ENCODE measurements at regions not wholly inside any gene's neighbourhood (a gene's known extent, or its start where the extent isn't known, plus 50 kb on each side); places are given as distances from the start of the nearest gene placed in this dataset.

DNA sequence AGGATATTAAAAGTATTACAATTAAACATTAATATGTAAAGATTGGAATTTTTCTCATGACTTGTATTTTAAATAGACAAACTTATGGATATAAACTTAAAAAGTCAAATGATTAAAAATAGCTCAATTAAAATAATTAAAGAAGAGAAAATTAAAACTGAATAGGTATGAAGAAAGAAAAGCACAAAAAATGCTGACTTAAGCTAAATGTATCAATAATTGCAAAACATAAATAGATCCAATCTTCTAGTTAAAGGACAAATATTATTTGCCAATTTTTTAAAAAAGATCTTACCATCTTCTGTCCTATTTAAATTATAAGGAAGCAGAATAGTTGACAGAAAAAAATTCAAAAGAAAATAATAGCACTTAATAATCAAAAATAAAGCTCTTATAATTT lies 646.3 kb upstream of the ANKRD30A start:
- intact Hi-C loops (cut with micrococcal nuclease) = no loop called here

More for the DNA sequence above, 646.3 kb upstream of the ANKRD30A start:
- no peak overlapping the region for H3K4me3 ChIP-seq (replicated peaks in 1 of 2; ENCODE audit: low read depth in 1 of 2, low read length in 2 of 2)
- H3K27ac ChIP-seq (ENCODE audit: low read depth, low read length) = no peak overlapping the region
- DNase-seq (ENCODE audit: low read depth, low spot score) (no peak), ATAC-seq (no peak)
- H3K4me2 ChIP-seq (ENCODE audit: low read length) = no peak overlapping the region
- no peaks in the 10 kb centered on the region for H3K27me3 ChIP-seq (ENCODE audit: insufficient read depth, low read length)
- H3K4me1 ChIP-seq (ENCODE audit: control insufficient read depth in 1 of 2, insufficient read depth in 2 of 2, low read length in 2 of 2) = no peaks in the 10 kb centered on the region
- no peak overlapping the region for H2AFZ ChIP-seq (ENCODE audit: low read depth, low read length, poor library complexity, severe bottlenecking)
- no peaks in the 10 kb centered on the region for H3K36me3 ChIP-seq (ENCODE audit: control insufficient read depth in 1 of 2, insufficient read depth in 2 of 2, low read length in 2 of 2)
- BruUV-seq (replicated peaks) = no TSS peak
- H3K9ac ChIP-seq (ENCODE audit: low read length) = no peak overlapping the region
- ChIA-PET POLR2A (no interaction called here), RAD21 (ENCODE audit: low non-redundant PET in 1 of 2, low total read pairs in 2 of 2, uncharacterized antibody in 2 of 2, unreplicated experiment in 2 of 2) (no interaction called here), CTCF (no interaction called here)
- no peaks in the 10 kb centered on the region for H4K20me1 ChIP-seq (ENCODE audit: insufficient read depth)
- H3K9me2 ChIP-seq (ENCODE audit: insufficient read depth) = no peaks in the 10 kb centered on the region
- peaks cover 0 to 4% of the 10 kb centered on the region in 2 experiments; a peak in 1 of 4 replicates for H3K9me3 ChIP-seq (ENCODE audit: control insufficient read depth in 1 of 2, insufficient read depth in 1 of 2, low read depth in 1 of 2, low read length in 2 of 2)
- TF ChIP-seq SRF (IDR thresholded peaks at IDR 0.05; ENCODE audit: low read depth) (no peak), FOSL1 (IDR thresholded peaks at IDR 0.05; ENCODE audit: low read depth) (no peak), TCF7L2 (IDR thresholded peaks at IDR 0.05; ENCODE audit: borderline replicate concordance, extremely low read depth, insufficient read depth, insufficient read length) (no peak), POLR2A (IDR thresholded peaks at IDR 0.05; ENCODE audit: borderline replicate concordance, extremely low read depth, insufficient read depth, insufficient read length) (no peak), SP1 (IDR thresholded peaks at IDR 0.05; ENCODE audit: low read depth) (no peak), JUND (IDR thresholded peaks at IDR 0.05) (no peak), CEBPB (IDR thresholded peaks at IDR 0.05; ENCODE audit: low read depth) (no peak), YY1 (IDR thresholded peaks at IDR 0.05; ENCODE audit: extremely low read depth, insufficient replicate concordance, low read depth, low read length) (no peak), ELF1 (IDR thresholded peaks at IDR 0.05; ENCODE audit: borderline replicate concordance, low read depth) (no peak), POLR2AphosphoS5 (IDR thresholded peaks at IDR 0.05; ENCODE audit: low read depth, low read length) (no peak), EGR1 (IDR thresholded peaks at IDR 0.05; ENCODE audit: low read depth) (no peak), ZNF274 (IDR thresholded peaks at IDR 0.05; ENCODE audit: low read depth, low read length) (no peak)
- TF ChIP-seq, protein P1, sequence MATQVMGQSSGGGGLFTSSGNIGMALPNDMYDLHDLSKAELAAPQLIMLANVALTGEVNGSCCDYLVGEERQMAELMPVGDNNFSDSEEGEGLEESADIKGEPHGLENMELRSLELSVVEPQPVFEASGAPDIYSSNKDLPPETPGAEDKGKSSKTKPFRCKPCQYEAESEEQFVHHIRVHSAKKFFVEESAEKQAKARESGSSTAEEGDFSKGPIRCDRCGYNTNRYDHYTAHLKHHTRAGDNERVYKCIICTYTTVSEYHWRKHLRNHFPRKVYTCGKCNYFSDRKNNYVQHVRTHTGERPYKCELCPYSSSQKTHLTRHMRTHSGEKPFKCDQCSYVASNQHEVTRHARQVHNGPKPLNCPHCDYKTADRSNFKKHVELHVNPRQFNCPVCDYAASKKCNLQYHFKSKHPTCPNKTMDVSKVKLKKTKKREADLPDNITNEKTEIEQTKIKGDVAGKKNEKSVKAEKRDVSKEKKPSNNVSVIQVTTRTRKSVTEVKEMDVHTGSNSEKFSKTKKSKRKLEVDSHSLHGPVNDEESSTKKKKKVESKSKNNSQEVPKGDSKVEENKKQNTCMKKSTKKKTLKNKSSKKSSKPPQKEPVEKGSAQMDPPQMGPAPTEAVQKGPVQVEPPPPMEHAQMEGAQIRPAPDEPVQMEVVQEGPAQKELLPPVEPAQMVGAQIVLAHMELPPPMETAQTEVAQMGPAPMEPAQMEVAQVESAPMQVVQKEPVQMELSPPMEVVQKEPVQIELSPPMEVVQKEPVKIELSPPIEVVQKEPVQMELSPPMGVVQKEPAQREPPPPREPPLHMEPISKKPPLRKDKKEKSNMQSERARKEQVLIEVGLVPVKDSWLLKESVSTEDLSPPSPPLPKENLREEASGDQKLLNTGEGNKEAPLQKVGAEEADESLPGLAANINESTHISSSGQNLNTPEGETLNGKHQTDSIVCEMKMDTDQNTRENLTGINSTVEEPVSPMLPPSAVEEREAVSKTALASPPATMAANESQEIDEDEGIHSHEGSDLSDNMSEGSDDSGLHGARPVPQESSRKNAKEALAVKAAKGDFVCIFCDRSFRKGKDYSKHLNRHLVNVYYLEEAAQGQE (IDR thresholded peaks at IDR 0.05; ENCODE audit: low read depth) = no peak
- TF ChIP-seq, protein P2, sequence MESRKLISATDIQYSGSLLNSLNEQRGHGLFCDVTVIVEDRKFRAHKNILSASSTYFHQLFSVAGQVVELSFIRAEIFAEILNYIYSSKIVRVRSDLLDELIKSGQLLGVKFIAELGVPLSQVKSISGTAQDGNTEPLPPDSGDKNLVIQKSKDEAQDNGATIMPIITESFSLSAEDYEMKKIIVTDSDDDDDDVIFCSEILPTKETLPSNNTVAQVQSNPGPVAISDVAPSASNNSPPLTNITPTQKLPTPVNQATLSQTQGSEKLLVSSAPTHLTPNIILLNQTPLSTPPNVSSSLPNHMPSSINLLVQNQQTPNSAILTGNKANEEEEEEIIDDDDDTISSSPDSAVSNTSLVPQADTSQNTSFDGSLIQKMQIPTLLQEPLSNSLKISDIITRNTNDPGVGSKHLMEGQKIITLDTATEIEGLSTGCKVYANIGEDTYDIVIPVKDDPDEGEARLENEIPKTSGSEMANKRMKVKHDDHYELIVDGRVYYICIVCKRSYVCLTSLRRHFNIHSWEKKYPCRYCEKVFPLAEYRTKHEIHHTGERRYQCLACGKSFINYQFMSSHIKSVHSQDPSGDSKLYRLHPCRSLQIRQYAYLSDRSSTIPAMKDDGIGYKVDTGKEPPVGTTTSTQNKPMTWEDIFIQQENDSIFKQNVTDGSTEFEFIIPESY (IDR thresholded peaks at IDR 0.05; ENCODE audit: extremely low read depth, insufficient replicate concordance, low read length) = no peak
- TF ChIP-seq, protein P3, sequence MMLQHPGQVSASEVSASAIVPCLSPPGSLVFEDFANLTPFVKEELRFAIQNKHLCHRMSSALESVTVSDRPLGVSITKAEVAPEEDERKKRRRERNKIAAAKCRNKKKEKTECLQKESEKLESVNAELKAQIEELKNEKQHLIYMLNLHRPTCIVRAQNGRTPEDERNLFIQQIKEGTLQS (IDR thresholded peaks at IDR 0.05) = no peak
- TF ChIP-seq, protein P4, sequence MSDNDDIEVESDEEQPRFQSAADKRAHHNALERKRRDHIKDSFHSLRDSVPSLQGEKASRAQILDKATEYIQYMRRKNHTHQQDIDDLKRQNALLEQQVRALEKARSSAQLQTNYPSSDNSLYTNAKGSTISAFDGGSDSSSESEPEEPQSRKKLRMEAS (IDR thresholded peaks at IDR 0.05) = no peak
- no peaks in the 10 kb centered on the region for H3K79me2 ChIP-seq (ENCODE audit: insufficient read depth, low read length)
